Mesendoderm (in vitro differentiated cells): ENCODE measurements at regions not wholly inside any gene's neighbourhood (a gene's known extent, or its start where the extent isn't known, plus 50 kb on each side); places are given as distances from the start of the nearest gene placed in this dataset.

Experiments
- DNase-seq: peaks from one replicate; pipeline ENCODE4 v3.0.0; 2013
- H2AK5ac ChIP-seq: 2 replicates; pipeline ENCODE4 v1.6.1; 2013; ENCODE audit warnings: low read length, inconsistent platforms
- H2BK120ac ChIP-seq: 2 replicates; pipeline ENCODE4 v1.6.1; 2013; ENCODE audit warnings: low read depth, mild to moderate bottlenecking, low read length, moderate library complexity, mixed read lengths
- H2BK15ac ChIP-seq: replicated peaks from 2 replicates; pipeline ENCODE4 v1.6.1; 2013; ENCODE audit warnings: low read depth, mild to moderate bottlenecking, moderate library complexity
- H2BK5ac ChIP-seq: 2 replicates; pipeline ENCODE4 v1.6.1; 2013; ENCODE audit warnings: low read length, inconsistent platforms
- H3K18ac ChIP-seq: 2 replicates; pipeline ENCODE4 v1.6.1; 2013; ENCODE audit warnings: mild to moderate bottlenecking, low read length, mixed read lengths
- H3K23ac ChIP-seq: one replicate; pipeline ENCODE4 v1.6.1; 2013; ENCODE audit warnings: low read length
- H3K27ac ChIP-seq: 2 replicates; pipeline ENCODE4 v1.5.1; 2013; ENCODE audit warnings: low read depth, mild to moderate bottlenecking, inconsistent platforms, low read length, moderate library complexity
- H3K27me3 ChIP-seq: 2 replicates; pipeline ENCODE4 v1.6.1; 2013; ENCODE audit warnings: low read length, control low read depth, mild to moderate bottlenecking, inconsistent platforms; ENCODE audit not compliant: insufficient read depth, poor library complexity
- H3K36me3 ChIP-seq: 2 replicates; pipeline ENCODE4 v1.6.1; 2013; ENCODE audit warnings: low read length, inconsistent platforms; ENCODE audit not compliant: control insufficient read depth, insufficient read depth
- H3K4ac ChIP-seq: one replicate; pipeline ENCODE4 v1.6.1; 2013; ENCODE audit warnings: low read depth, mild to moderate bottlenecking, low read length, moderate library complexity
- H3K4me1 ChIP-seq: 2 replicates; pipeline ENCODE4 v1.6.1; 2013; ENCODE audit warnings: low read depth, low read length, inconsistent platforms; ENCODE audit not compliant: control insufficient read depth
- H3K4me2 ChIP-seq: 2 replicates; pipeline ENCODE4 v1.6.1; 2013; ENCODE audit warnings: low read length
- H3K4me3 ChIP-seq: 2 replicates; pipeline ENCODE4 v1.5.1; 2013; ENCODE audit warnings: mild to moderate bottlenecking, low read length
- H3K56ac ChIP-seq: one replicate; pipeline ENCODE4 v1.6.1; 2013; ENCODE audit warnings: low read length
- H3K79me1 ChIP-seq: 2 replicates; pipeline ENCODE4 v1.6.1; 2013; ENCODE audit warnings: low read length, inconsistent platforms
- H3K79me2 ChIP-seq: 2 replicates; pipeline ENCODE4 v1.6.1; 2013; ENCODE audit warnings: mild to moderate bottlenecking, low read length; ENCODE audit not compliant: control insufficient read depth, insufficient read depth
- H3K9ac ChIP-seq: 2 replicates; pipeline ENCODE4 v1.6.1; 2013; ENCODE audit warnings: low read length, inconsistent platforms
- H4K5ac ChIP-seq: one replicate; pipeline ENCODE4 v1.6.1; 2013; ENCODE audit warnings: low read length
- H4K8ac ChIP-seq: one replicate; pipeline ENCODE4 v1.6.1; 2013; ENCODE audit warnings: low read depth, mild to moderate bottlenecking, control low read depth, low read length, moderate library complexity
- WGBS: extraction: QIAGEN DNeasy Blood & Tissue Kit; methylation state at CpG from one replicate; pipeline ENCODE4 v1.1.7; 2013; ENCODE audit warnings: low lambda C conversion rate, missing lambda C conversion rate; ENCODE audit not compliant: insufficient coverage; ENCODE audit errors: extremely low coverage; 5-methylcytosine and 5-hydroxymethylcytosine counted together

DNA sequence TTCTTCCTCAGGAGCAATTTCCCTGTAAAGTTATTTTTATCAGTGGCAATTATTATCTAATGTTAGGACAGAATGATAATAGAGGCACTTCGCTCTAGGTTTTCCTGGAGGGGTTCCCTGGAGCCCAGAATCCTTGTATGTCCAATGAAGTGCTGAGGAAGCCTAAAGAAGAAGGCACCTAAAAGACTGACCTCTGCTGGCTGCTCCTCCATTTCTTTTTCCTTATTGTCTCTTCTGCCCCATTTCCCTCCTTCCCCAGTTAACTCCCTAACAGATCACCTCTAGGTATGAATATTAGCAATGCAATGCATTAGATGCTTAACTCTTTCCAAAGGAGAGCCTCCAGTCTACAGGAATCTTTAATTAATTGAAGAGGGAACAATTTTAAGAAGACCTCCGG, 985.4 kb downstream of the DIAPH3 start:
- Histone ChIP-seq H2BK120ac (no peak overlapping the region), H3K56ac (no peak overlapping the region), H4K5ac (no peak overlapping the region), H2AK5ac (no peak overlapping the region), H3K36me3 (no peaks in the 10 kb centered on the region), H3K23ac (no peak overlapping the region), H3K4me1 (no peaks in the 10 kb centered on the region), H3K27me3 (no peaks in the 10 kb centered on the region), H3K4me2 (no peak overlapping the region), H3K9ac (no peak overlapping the region), H3K27ac (no peak overlapping the region), H3K79me1 (no peaks in the 10 kb centered on the region), H4K8ac (no peak overlapping the region), H2BK5ac (no peak overlapping the region), H3K4me3 (no peak overlapping the region), H3K79me2 (no peaks in the 10 kb centered on the region), H3K18ac (no peak overlapping the region), H3K4ac (no peak overlapping the region), H2BK15ac (no peak overlapping the region)
- peak; percentile 47 for DNase-seq
- WGBS, result no CpG with 5 or more reads among the region's 2 CpGs

GRCh38 chr13:59182241-59182640, 981.5 kb downstream of the DIAPH3 start:
- Histone ChIP-seq H2AK5ac (no peak overlapping the region), H3K23ac (no peak overlapping the region), H2BK15ac (no peak overlapping the region)

GRCh38 chr13:59197397-59197796, 966.3 kb downstream of the DIAPH3 start:
- Histone ChIP-seq H3K79me1 (no peaks in the 10 kb centered on the region), H4K5ac (no peak overlapping the region), H3K23ac (no peak overlapping the region), H3K79me2 (no peaks in the 10 kb centered on the region), H3K4me1 (no peaks in the 10 kb centered on the region), H3K4me3 (no peak overlapping the region), H2BK15ac (no peak overlapping the region), H3K27ac (no peak overlapping the region), H2AK5ac (no peak overlapping the region), H3K4ac (no peak overlapping the region), H3K4me2 (no peak overlapping the region), H3K18ac (no peak overlapping the region), H3K56ac (no peak overlapping the region), H2BK120ac (no peak overlapping the region), H3K27me3 (no peaks in the 10 kb centered on the region), H4K8ac (no peak overlapping the region), H3K9ac (no peak overlapping the region), H3K36me3 (no peaks in the 10 kb centered on the region), H2BK5ac (no peak overlapping the region)
- WGBS, result no CpG with 5 or more reads among the region's 1 CpG
- no peak for DNase-seq

More at GRCh38 chr13:59182241-59182640, 981.5 kb downstream of the DIAPH3 start:
- Histone ChIP-seq H3K36me3 (no peaks in the 10 kb centered on the region), H4K8ac (no peak overlapping the region), H3K4me2 (no peak overlapping the region), H3K9ac (no peak overlapping the region), H2BK120ac (no peak overlapping the region), H3K4ac (no peak overlapping the region), H3K79me1 (no peaks in the 10 kb centered on the region), H3K27ac (no peak overlapping the region), H3K4me3 (no peak overlapping the region), H3K27me3 (no peaks in the 10 kb centered on the region), H2BK5ac (no peak overlapping the region), H3K4me1 (no peaks in the 10 kb centered on the region), H3K56ac (no peak overlapping the region), H3K79me2 (no peaks in the 10 kb centered on the region), H4K5ac (no peak overlapping the region), H3K18ac (no peak overlapping the region)
- WGBS, result no CpG with 5 or more reads among the region's 4 CpGs
- DNase-seq, result no peak

GRCh38 chr13:59201841-59202240, 961.9 kb downstream of the DIAPH3 start:
- Histone ChIP-seq H3K4me2 (no peak overlapping the region), H4K8ac (no peak overlapping the region), H3K36me3 (no peaks in the 10 kb centered on the region), H3K79me1 (no peaks in the 10 kb centered on the region), H2BK5ac (no peak overlapping the region), H4K5ac (no peak overlapping the region), H3K23ac (no peak overlapping the region), H3K4me3 (no peak overlapping the region), H3K56ac (no peak overlapping the region), H3K4me1 (no peaks in the 10 kb centered on the region), H3K79me2 (no peaks in the 10 kb centered on the region), H3K27me3 (no peaks in the 10 kb centered on the region), H3K27ac (no peak overlapping the region), H2BK120ac (no peak overlapping the region), H3K18ac (no peak overlapping the region), H3K4ac (no peak overlapping the region), H3K9ac (no peak overlapping the region), H2BK15ac (no peak overlapping the region), H2AK5ac (no peak overlapping the region)
- no peak for DNase-seq
- no CpG with 5 or more reads among the region's 2 CpGs for WGBS

- H4K5ac ChIP-seq, result no peak overlapping the region
- WGBS, result no CpG with 5 or more reads among the region's 6 CpGs
- H2BK15ac ChIP-seq, result no peak overlapping the region
- no peak overlapping the region for H3K18ac ChIP-seq
- H3K27me3 ChIP-seq, result no peaks in the 10 kb centered on the region
- no peak overlapping the region for H3K23ac ChIP-seq
- H3K4me1 ChIP-seq, result no peaks in the 10 kb centered on the region
- no peak overlapping the region for H2BK5ac ChIP-seq
- no peaks in the 10 kb centered on the region for H3K79me1 ChIP-seq
- H3K56ac ChIP-seq, result no peak overlapping the region
- no peak overlapping the region for H2BK120ac ChIP-seq
- H2AK5ac ChIP-seq, result no peak overlapping the region
- H4K8ac ChIP-seq, result no peak overlapping the region
- DNase-seq, result no peak
- no peaks in the 10 kb centered on the region for H3K79me2 ChIP-seq
- no peak overlapping the region for H3K4me3 ChIP-seq
- no peak overlapping the region for H3K9ac ChIP-seq
- no peak overlapping the region for H3K4ac ChIP-seq
- no peak overlapping the region for H3K4me2 ChIP-seq
- no peak overlapping the region for H3K27ac ChIP-seq
- no peaks in the 10 kb centered on the region for H3K36me3 ChIP-seq
Observed at GRCh38 chr13:59203855-59204254, 959.9 kb downstream of the DIAPH3 start.

DNA sequence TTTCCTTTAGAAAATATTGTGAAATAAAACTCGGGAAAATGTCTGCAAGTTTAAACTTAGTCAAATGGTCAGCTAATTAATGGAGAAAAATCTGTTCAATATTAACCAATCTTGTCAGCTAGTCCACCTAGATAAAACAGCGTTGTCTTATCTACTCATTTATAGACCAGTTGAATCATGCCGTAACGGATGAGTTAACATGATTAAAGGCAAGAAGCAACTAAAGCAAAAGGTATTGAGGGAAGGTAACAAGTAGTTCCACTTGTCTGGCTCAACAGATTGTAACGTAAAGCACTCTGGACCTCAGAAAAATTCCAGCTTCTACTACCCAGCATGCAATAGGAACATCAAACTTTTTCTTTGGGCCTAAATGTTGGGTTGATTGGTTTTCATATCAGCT, 958.2 kb downstream of the DIAPH3 start:
- H3K18ac ChIP-seq, result no peak overlapping the region
- H4K5ac ChIP-seq, result no peak overlapping the region
- no peak overlapping the region for H2BK15ac ChIP-seq
- no peak overlapping the region for H2BK5ac ChIP-seq
- WGBS, result no CpG with 5 or more reads among the region's 5 CpGs
- no peaks in the 10 kb centered on the region for H3K79me2 ChIP-seq
- H3K27ac ChIP-seq, result no peak overlapping the region
- no peak overlapping the region for H3K9ac ChIP-seq
- no peak overlapping the region for H3K4me3 ChIP-seq
- DNase-seq, result no peak
- H3K79me1 ChIP-seq, result no peaks in the 10 kb centered on the region
- no peak overlapping the region for H2BK120ac ChIP-seq
- no peak overlapping the region for H3K4me2 ChIP-seq
- no peak overlapping the region for H3K4ac ChIP-seq
- H4K8ac ChIP-seq, result no peak overlapping the region
- H2AK5ac ChIP-seq, result no peak overlapping the region
- H3K4me1 ChIP-seq, result no peaks in the 10 kb centered on the region
- H3K56ac ChIP-seq, result no peak overlapping the region
- H3K36me3 ChIP-seq, result no peaks in the 10 kb centered on the region
- H3K27me3 ChIP-seq, result no peaks in the 10 kb centered on the region
- H3K23ac ChIP-seq, result no peak overlapping the region
